ENCODE measurements at regions not wholly inside any gene's neighbourhood (a gene's known extent, or its start where the extent isn't known, plus 50 kb on each side); places are given as distances from the start of the nearest gene placed in this dataset.

DNA sequence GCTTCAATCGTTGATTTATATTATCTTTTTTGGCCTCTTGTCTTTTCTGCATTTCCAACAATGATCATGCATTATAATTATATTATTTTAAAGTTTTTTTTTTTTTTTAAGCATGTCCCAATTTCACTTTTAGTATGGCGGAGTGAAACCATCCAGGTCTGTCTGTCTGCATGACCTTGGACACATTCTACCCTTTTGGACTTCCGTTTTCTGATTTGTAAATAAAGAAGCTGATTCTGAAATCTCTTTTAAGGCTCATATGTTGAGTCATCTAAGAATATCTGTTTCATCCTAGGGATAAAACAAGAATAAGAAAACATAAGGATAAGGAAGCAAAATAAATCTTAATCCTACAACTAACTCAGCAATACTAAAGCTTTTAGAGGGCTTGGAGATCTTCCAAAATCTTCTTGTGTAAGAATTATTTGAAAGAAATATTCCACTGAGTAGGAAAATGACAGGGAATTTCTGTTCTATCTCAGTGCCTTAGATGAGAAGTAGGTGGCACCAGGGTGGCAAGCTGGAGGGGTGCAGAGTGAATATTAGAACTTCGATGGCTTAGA is 195.7 kb upstream of the TOX3 start (continued):
- TF ChIP-seq POLR2AphosphoS5 (IDR thresholded peaks at IDR 0.05; ENCODE audit: low read length) = no peak
- TF ChIP-seq BACH1 (IDR thresholded peaks at IDR 0.05; ENCODE audit: borderline replicate concordance) = no peak
- no peak for TF ChIP-seq NBN (IDR thresholded peaks at IDR 0.05)
- no peak for TF ChIP-seq CREB1 (IDR thresholded peaks at IDR 0.05; ENCODE audit: low read depth)
- TF ChIP-seq TARDBP (IDR thresholded peaks at IDR 0.05; ENCODE audit: borderline replicate concordance) = no peak

DNA sequence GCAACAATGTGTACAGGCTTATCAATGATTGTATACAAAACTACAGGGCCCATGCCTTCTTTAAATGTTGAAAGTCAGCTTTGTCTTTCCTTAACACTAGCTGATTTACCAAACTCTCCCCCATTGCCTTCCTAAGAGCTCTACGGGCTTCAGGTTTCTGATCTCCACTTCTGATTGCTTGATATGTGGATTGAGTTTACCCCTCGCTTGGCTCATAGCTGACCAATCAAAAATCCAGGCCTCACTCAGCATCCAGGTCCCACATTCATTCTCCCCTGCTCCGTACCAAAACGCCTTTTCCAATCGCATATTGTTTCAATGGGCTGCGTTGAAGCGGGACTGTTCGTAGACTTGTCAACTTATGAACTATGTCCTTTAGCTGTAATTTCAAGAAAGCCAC is 195.1 kb upstream of the TOX3 start:
- H3K27me3 ChIP-seq (replicated peaks in 1 of 2; ENCODE audit: control insufficient read depth in 2 of 2, insufficient read depth in 2 of 2, low read length in 1 of 2) = no peaks in the 10 kb centered on the region
- ATAC-seq (no peak), FAIRE-seq (no peak), DNase-seq (ENCODE audit: low read depth, low spot score) (no peak)
- no peaks in the 10 kb centered on the region for H3K79me2 ChIP-seq (ENCODE audit: control insufficient read depth, insufficient read depth, low read length)
- no peak overlapping the region for H3K4me2 ChIP-seq (ENCODE audit: control insufficient read depth, insufficient read depth)
- CTCF ChIA-PET = interaction anchor here (0.6 to 0.7 kb wide), 2 partner anchors 17 to 494 kb away, joined by 3 read pairs; no protein-coding TSS in a partner anchor
- H3K36me3 ChIP-seq (ENCODE audit: control insufficient read depth in 2 of 2, insufficient read depth in 2 of 2, low read length in 1 of 2) = no peaks in the 10 kb centered on the region
- no peak overlapping the region for H3K27ac ChIP-seq (ENCODE audit: control insufficient read depth, insufficient read depth)
- SMC1A ChIA-PET (ENCODE audit: uncharacterized antibody, unreplicated experiment) = no interaction called here
- TF ChIP-seq ZNF207 (IDR thresholded peaks at IDR 0.05; ENCODE audit: borderline replicate concordance) = no peak
- no peak for TF ChIP-seq ASH2L (IDR thresholded peaks at IDR 0.05; ENCODE audit: borderline replicate concordance, low read depth)
- TF ChIP-seq TARDBP (IDR thresholded peaks at IDR 0.05; ENCODE audit: borderline replicate concordance) = no peak
- no peak for TF ChIP-seq BRCA1 (IDR thresholded peaks at IDR 0.05; ENCODE audit: low read depth, low read length)
- no peak for TF ChIP-seq MTA3 (IDR thresholded peaks at IDR 0.05; ENCODE audit: borderline replicate concordance, low read length)
- no peak for TF ChIP-seq USF2 (IDR thresholded peaks at IDR 0.05; ENCODE audit: borderline replicate concordance, low read depth, low read length)
- no peak for TF ChIP-seq RFX5 (IDR thresholded peaks at IDR 0.05; ENCODE audit: low read depth, low read length)
- TF ChIP-seq, protein P1, sequence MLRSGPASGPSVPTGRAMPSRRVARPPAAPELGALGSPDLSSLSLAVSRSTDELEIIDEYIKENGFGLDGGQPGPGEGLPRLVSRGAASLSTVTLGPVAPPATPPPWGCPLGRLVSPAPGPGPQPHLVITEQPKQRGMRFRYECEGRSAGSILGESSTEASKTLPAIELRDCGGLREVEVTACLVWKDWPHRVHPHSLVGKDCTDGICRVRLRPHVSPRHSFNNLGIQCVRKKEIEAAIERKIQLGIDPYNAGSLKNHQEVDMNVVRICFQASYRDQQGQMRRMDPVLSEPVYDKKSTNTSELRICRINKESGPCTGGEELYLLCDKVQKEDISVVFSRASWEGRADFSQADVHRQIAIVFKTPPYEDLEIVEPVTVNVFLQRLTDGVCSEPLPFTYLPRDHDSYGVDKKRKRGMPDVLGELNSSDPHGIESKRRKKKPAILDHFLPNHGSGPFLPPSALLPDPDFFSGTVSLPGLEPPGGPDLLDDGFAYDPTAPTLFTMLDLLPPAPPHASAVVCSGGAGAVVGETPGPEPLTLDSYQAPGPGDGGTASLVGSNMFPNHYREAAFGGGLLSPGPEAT (IDR thresholded peaks at IDR 0.05; ENCODE audit: low read depth) = no peak
- intact Hi-C loops (cut with micrococcal nuclease; ENCODE audit: unreplicated experiment) = no loop called here
- RAD21 ChIA-PET (ENCODE audit: unreplicated experiment) = no interaction called here
- POLR2A ChIA-PET = no interaction called here
- no peak overlapping the region for H3K9ac ChIP-seq (ENCODE audit: control insufficient read depth, insufficient read depth, low read length)
- no peaks in the 10 kb centered on the region for H3K9me3 ChIP-seq (replicated peaks; ENCODE audit: control insufficient read depth, insufficient read depth, low read length)
- H3K4me1 ChIP-seq (ENCODE audit: control insufficient read depth, insufficient read depth, low read length) = no peaks in the 10 kb centered on the region
- in situ Hi-C loops (cut with MboI) = no loop called here
- H4K20me1 ChIP-seq (ENCODE audit: control insufficient read depth, insufficient read depth) = no peaks in the 10 kb centered on the region
- BruUV-seq (replicated peaks) = no TSS peak
- no peak overlapping the region for H3K4me3 ChIP-seq
- H2AFZ ChIP-seq (ENCODE audit: control insufficient read depth, low read depth, low read length) = no peak overlapping the region
- WGBS (ENCODE audit: insufficient coverage, insufficient replicate concordance, low lambda C conversion rate, missing lambda C conversion rate) = 74% methylated on average over 8 of the region's 8 CpGs

Data from GM12878 (cell line).